ENCODE measurements at regions not wholly inside any gene's neighbourhood (a gene's known extent, or its start where the extent isn't known, plus 50 kb on each side); places are given as distances from the start of the nearest gene placed in this dataset.

GRCh38 chr12:60487284-60487683 lies 891.5 kb downstream of the SLC16A7 start:
- TF ChIP-seq ATF3 (IDR thresholded peaks at IDR 0.05): no peak
- no peak for TF ChIP-seq CTCF (IDR thresholded peaks at IDR 0.05; ENCODE audit: low read depth, low read length, missing input control)
- TF ChIP-seq MAX (IDR thresholded peaks at IDR 0.05): no peak
- no peak for TF ChIP-seq TAF1 (conservative IDR thresholded peaks at IDR 0.05)
- no peak for TF ChIP-seq JUND (IDR thresholded peaks at IDR 0.05)
- TF ChIP-seq YY1 (IDR thresholded peaks at IDR 0.05): no peak
- no peak for TF ChIP-seq REST (IDR thresholded peaks at IDR 0.05)
- no peak for TF ChIP-seq GABPA (IDR thresholded peaks at IDR 0.05 in 1 of 2, conservative IDR thresholded peaks at IDR 0.05 in 1 of 2)
- TF ChIP-seq RAD21 (IDR thresholded peaks at IDR 0.05): no peak
- TF ChIP-seq FOXA1 (IDR thresholded peaks at IDR 0.05): no peak
- no peak for TF ChIP-seq ZBTB33 (IDR thresholded peaks at IDR 0.05)
- no peak for TF ChIP-seq SP1 (IDR thresholded peaks at IDR 0.05)
